IMR-90 (cell line): ENCODE measurements at regions not wholly inside any gene's neighbourhood (a gene's known extent, or its start where the extent isn't known, plus 50 kb on each side); places are given as distances from the start of the nearest gene placed in this dataset.

Source experiments
- ATAC-seq: fragments of 200-7000 bp; cut with Tn5 transposase; 2 replicates; pipeline ENCODE4 v1.9.1; 2020; ENCODE audit warnings: low read depth, mild to moderate bottlenecking, moderate library complexity
- BruUV-seq: library from RNA; stranded (reverse); fragments of 400-500 nt; replicated peaks from 2 replicates; lab custom pipeline; 2021; lab: Mats Ljungman, UMichigan
- CTCF ChIA-PET: fragments of 300-600 bp; formaldehyde crosslinking; extraction: SDS; loops from one replicate; lab custom pipeline; 2021; ENCODE audit warnings: antibody characterized with exemption; lab: Yijun Ruan, JAX
- POLR2A ChIA-PET: fragments of 300-600 bp; sonication (Branson Sonifier 250); formaldehyde crosslinking; loops from one replicate; lab custom pipeline; 2022; ENCODE audit warnings: antibody characterized with exemption; ENCODE audit not compliant: unreplicated experiment; lab: Charles Lee
- DNase-seq: peaks from one replicate; pipeline ENCODE4 v3.0.0; 2013
- H2AFZ ChIP-seq: replicated peaks from 2 replicates; pipeline ENCODE3; 2013; ENCODE audit warnings: low read length, mild to moderate bottlenecking; ENCODE audit not compliant: poor library complexity
- H2AK5ac ChIP-seq: 2 replicates; pipeline ENCODE4 v1.6.1; 2013; ENCODE audit warnings: low read depth, low read length, inconsistent platforms
- H2AK9ac ChIP-seq: replicated peaks from 2 replicates; pipeline ENCODE3; 2013; ENCODE audit warnings: mild to moderate bottlenecking, low read depth, low read length, moderate library complexity; ENCODE audit not compliant: poor library complexity
- H2BK120ac ChIP-seq: 2 replicates; pipeline ENCODE4 v1.6.1; 2013; ENCODE audit warnings: low read depth, low read length, inconsistent platforms
- H2BK15ac ChIP-seq: 3 replicates; pipeline ENCODE4 v1.6.1; 2013; ENCODE audit warnings: low read depth, low read length, inconsistent platforms
- H2BK20ac ChIP-seq: 2 replicates; pipeline ENCODE4 v1.6.1; 2013; ENCODE audit warnings: low read depth, mild to moderate bottlenecking, inconsistent platforms, low read length, moderate library complexity
- H2BK5ac ChIP-seq: 2 replicates; pipeline ENCODE4 v1.6.1; 2013; ENCODE audit warnings: mild to moderate bottlenecking, low read depth, low read length, inconsistent platforms; ENCODE audit not compliant: poor library complexity, severe bottlenecking
- H3K14ac ChIP-seq: replicated peaks from 2 replicates; pipeline ENCODE4 v1.6.1; 2013; ENCODE audit warnings: low read depth, low read length, inconsistent platforms
- H3K18ac ChIP-seq: 2 replicates; pipeline ENCODE4 v1.6.1; 2013; ENCODE audit warnings: low read depth, low read length, control low read depth
- H3K23ac ChIP-seq: 2 replicates; pipeline ENCODE4 v1.6.1; 2013; ENCODE audit warnings: low read depth, low read length, inconsistent platforms
- H3K27ac ChIP-seq: 2 replicates; pipeline ENCODE4 v1.5.1; 2013; ENCODE audit warnings: mild to moderate bottlenecking, control low read depth, low read length; ENCODE audit not compliant: insufficient read depth
- H3K27me3 ChIP-seq: 2 replicates; pipeline ENCODE4 v1.6.1; 2013; ENCODE audit warnings: low read length; ENCODE audit not compliant: control insufficient read depth, insufficient read depth
- H3K36me3 ChIP-seq: 2 replicates; pipeline ENCODE4 v1.6.1; 2013; ENCODE audit warnings: low read length, mixed read lengths; ENCODE audit not compliant: control insufficient read depth, insufficient read depth
- H3K4ac ChIP-seq: 2 replicates; pipeline ENCODE4 v1.6.1; 2013; ENCODE audit warnings: low read depth, low read length, inconsistent platforms
- H3K4me1 ChIP-seq: 2 replicates; pipeline ENCODE4 v1.6.1; 2013; ENCODE audit warnings: low read length, mixed read lengths; ENCODE audit not compliant: control insufficient read depth, insufficient read depth
- H3K4me2 ChIP-seq: 2 replicates; pipeline ENCODE4 v1.6.1; 2013; ENCODE audit warnings: low read depth, mild to moderate bottlenecking, control low read depth, low read length, moderate library complexity
- H3K4me3 ChIP-seq: 2 replicates; pipeline ENCODE4 v1.5.1; 2013; ENCODE audit warnings: low read depth, mild to moderate bottlenecking, control low read depth, low read length, moderate library complexity; ENCODE audit not compliant: insufficient read depth
- H3K56ac ChIP-seq: 2 replicates; pipeline ENCODE4 v1.6.1; 2013; ENCODE audit warnings: low read length, inconsistent platforms; ENCODE audit not compliant: insufficient read depth; ENCODE audit errors: extremely low read depth
- H3K79me1 ChIP-seq, 2 experiments: 2 replicates each; pipeline ENCODE4 v1.6.1; 2013; ENCODE audit warnings: low read length in 2 of 2, inconsistent platforms in 1 of 2, low read depth in 1 of 2
- H3K9ac ChIP-seq: 2 replicates; pipeline ENCODE4 v1.6.1; 2013; ENCODE audit warnings: low read depth, low read length, control low read depth
- H3K9me1 ChIP-seq: 2 replicates; pipeline ENCODE4 v1.6.1; 2013; ENCODE audit warnings: low read length, inconsistent platforms; ENCODE audit not compliant: insufficient read depth
- H3K9me3 ChIP-seq: 2 replicates; pipeline ENCODE4 v1.6.1; 2013; ENCODE audit warnings: low read length; ENCODE audit not compliant: control insufficient read depth, insufficient read depth
- H4K20me1 ChIP-seq: 2 replicates; pipeline ENCODE4 v1.6.1; 2013; ENCODE audit warnings: low read length, inconsistent platforms; ENCODE audit not compliant: insufficient read depth
- H4K5ac ChIP-seq: 2 replicates; pipeline ENCODE4 v1.6.1; 2013; ENCODE audit warnings: mild to moderate bottlenecking, low read depth, low read length, control low read depth
- H4K8ac ChIP-seq, 2 experiments: 2 replicates each; pipeline ENCODE4 v1.6.1; 2013; ENCODE audit warnings: low read depth in 2 of 2, low read length in 2 of 2, control low read depth in 1 of 2, inconsistent platforms in 1 of 2
- H4K91ac ChIP-seq: 2 replicates; pipeline ENCODE4 v1.6.1; 2013; ENCODE audit warnings: low read depth, low read length, inconsistent platforms; ENCODE audit not compliant: insufficient read depth
- BHLHE40 ChIP-seq: fragments of 150-350 bp; IDR thresholded peaks from 2 replicates; pipeline ENCODE4 v1.6.1; 2016; ENCODE audit warnings: mild to moderate bottlenecking, low read depth, low read length
- CEBPB ChIP-seq: IDR thresholded peaks from 2 replicates; pipeline ENCODE4 v1.6.1; 2012; ENCODE audit warnings: low read depth, low read length, improper control_type of control experiment
- CHD1 ChIP-seq: IDR thresholded peaks from 2 replicates; pipeline ENCODE4 v1.6.1; 2012; ENCODE audit warnings: low read depth, low read length, improper control_type of control experiment
- FOS ChIP-seq: fragments of 150-350 bp; IDR thresholded peaks from 2 replicates; pipeline ENCODE4 v1.6.1; 2016; ENCODE audit warnings: low read depth, low read length
- MAFK ChIP-seq: IDR thresholded peaks from 2 replicates; pipeline ENCODE4 v1.6.1; 2012; ENCODE audit warnings: low read depth, low read length, improper control_type of control experiment
- MAZ ChIP-seq: IDR thresholded peaks from 2 replicates; pipeline ENCODE4 v1.6.1; 2012; ENCODE audit warnings: low read depth, mild to moderate bottlenecking, low read length, improper control_type of control experiment, moderate library complexity, borderline replicate concordance
- MXI1 ChIP-seq: IDR thresholded peaks from 2 replicates; pipeline ENCODE4 v1.6.1; 2012; ENCODE audit warnings: low read depth, mild to moderate bottlenecking, low read length, moderate library complexity, borderline replicate concordance
- NFE2L2 ChIP-seq: fragments of 150-350 bp; IDR thresholded peaks from 2 replicates; pipeline ENCODE4 v1.6.1; 2016; ENCODE audit warnings: low read depth, mild to moderate bottlenecking, low read length
- POLR2A ChIP-seq: IDR thresholded peaks from 2 replicates; pipeline ENCODE4 v1.6.1; 2012; ENCODE audit warnings: mild to moderate bottlenecking, low read depth, low read length
- RAD21 ChIP-seq: IDR thresholded peaks from 2 replicates; pipeline ENCODE4 v1.6.1; 2012; ENCODE audit warnings: low read length, improper control_type of control experiment
- RCOR1 ChIP-seq: IDR thresholded peaks from 2 replicates; pipeline ENCODE4 v1.6.1; 2012; ENCODE audit warnings: mild to moderate bottlenecking, low read length, improper control_type of control experiment; ENCODE audit not compliant: insufficient replicate concordance
- RFX5 ChIP-seq: IDR thresholded peaks from 2 replicates; pipeline ENCODE4 v1.8.0; 2012; ENCODE audit warnings: low read depth, mild to moderate bottlenecking, low read length, moderate library complexity
- SMC3 ChIP-seq: fragments of 150-350 bp; IDR thresholded peaks from 2 replicates; pipeline ENCODE4 v1.6.1; 2016; ENCODE audit warnings: low read depth, mild to moderate bottlenecking, antibody characterized with exemption, low read length, moderate library complexity
- WGBS, 2 experiments: methylation state at CpG; one replicate each; pipeline versions ENCODE4 v1.1.5 to v1.1.7; 2013; ENCODE audit warnings: missing lambda C conversion rate in 2 of 2; ENCODE audit not compliant: insufficient read length in 1 of 2; ENCODE audit errors: extremely low coverage in 2 of 2; 5-methylcytosine and 5-hydroxymethylcytosine counted together
- dilution Hi-C: fragments of 300-500 bp; cut with HindIII; formaldehyde crosslinking; loops from one replicate; pipeline ENCODE4 v1.14.3; 2018; ENCODE audit warnings: low sequenced_read_pairs; ENCODE audit not compliant: unreplicated experiment
- in situ Hi-C: fragments of 300-500 bp; cut with MboI; formaldehyde crosslinking; loops from 3 replicates; pipeline ENCODE4 v1.14.3; 2019; ENCODE audit warnings: low sequenced_read_pairs, inconsistent platforms, mixed read lengths
- intact Hi-C: fragments of 100-400 bp; cut with micrococcal nuclease; formaldehyde crosslinking; loops from 2 replicates; pipeline ENCODE4 v1.10.0; 2022
- TF ChIP-seq, protein P1 (sequence below): fragments of 150-350 bp; IDR thresholded peaks from 2 replicates; pipeline ENCODE4 v1.6.1; 2016; ENCODE audit warnings: low read depth, mild to moderate bottlenecking, low read length, moderate library complexity, borderline replicate concordance
- TF ChIP-seq, protein P2 (sequence below): conservative IDR thresholded peaks from 2 replicates; pipeline ENCODE4 v1.5.1; 2012; ENCODE audit warnings: mild to moderate bottlenecking, low read depth, low read length, improper control_type of control experiment
- TF ChIP-seq, protein P3 (sequence below): fragments of 150-350 bp; IDR thresholded peaks from 2 replicates; pipeline ENCODE4 v1.6.1; 2017; ENCODE audit warnings: mild to moderate bottlenecking, antibody characterized with exemption, low read length, low read depth

DNA sequence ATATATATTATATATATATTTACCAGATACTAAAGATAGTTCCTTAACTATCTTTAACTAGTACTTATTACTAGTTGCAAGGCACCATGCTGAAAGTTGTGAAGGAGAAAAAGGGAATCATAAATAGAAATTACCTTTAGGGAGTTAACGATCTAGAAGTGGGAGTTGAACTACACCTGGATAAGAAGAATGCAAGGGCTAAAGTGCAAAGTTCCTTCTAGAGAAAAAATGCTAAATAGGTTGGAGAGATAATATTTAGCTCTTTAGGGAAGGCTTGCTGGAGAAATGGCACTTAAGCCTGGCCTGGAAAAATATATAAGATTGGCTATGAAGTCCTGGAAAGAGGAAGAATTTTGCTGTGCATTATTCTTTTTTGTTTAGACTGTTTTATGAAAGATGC is 130.6 kb upstream of the IGSF10 start:
- no peak overlapping the region for H3K9ac ChIP-seq
- WGBS, 2 experiments, result 100% methylated on average over 1 of the region's 1 CpG; no CpG with 5 or more reads in 1 of the 2 experiments
- no peak overlapping the region for H2AK9ac ChIP-seq
- no peak overlapping the region for H4K5ac ChIP-seq
- in situ Hi-C loops (no loop called here), dilution Hi-C loops (no loop called here), intact Hi-C loops (no loop called here)
- no peak overlapping the region for H3K4me2 ChIP-seq
- no peak overlapping the region for H2AFZ ChIP-seq
- no peaks in the 10 kb centered on the region for H3K36me3 ChIP-seq
- no peak overlapping the region for H2BK5ac ChIP-seq
- no peak overlapping the region for H2AK5ac ChIP-seq
- H3K56ac ChIP-seq, result no peak overlapping the region
- no peak overlapping the region for H2BK120ac ChIP-seq
- POLR2A ChIA-PET, result no interaction called here
- no peak overlapping the region for H3K27ac ChIP-seq
- H4K8ac ChIP-seq, result no peak overlapping the region
- no peak overlapping the region for H3K18ac ChIP-seq
- no peak overlapping the region for H3K23ac ChIP-seq
- CTCF ChIA-PET, result no interaction called here
- no peak overlapping the region for H4K91ac ChIP-seq
- no peak for ATAC-seq
- H3K9me1 ChIP-seq, result no peaks in the 10 kb centered on the region; the same call in 1 of the 2 replicates
- TF ChIP-seq MAZ (no peak), POLR2A (no peak), RAD21 (no peak), SMC3 (no peak), RCOR1 (no peak), CHD1 (no peak), NFE2L2 (no peak), CEBPB (no peak), BHLHE40 (no peak), RFX5 (no peak), FOS (no peak), MAFK (no peak), MXI1 (no peak)
- TF ChIP-seq, protein P1, sequence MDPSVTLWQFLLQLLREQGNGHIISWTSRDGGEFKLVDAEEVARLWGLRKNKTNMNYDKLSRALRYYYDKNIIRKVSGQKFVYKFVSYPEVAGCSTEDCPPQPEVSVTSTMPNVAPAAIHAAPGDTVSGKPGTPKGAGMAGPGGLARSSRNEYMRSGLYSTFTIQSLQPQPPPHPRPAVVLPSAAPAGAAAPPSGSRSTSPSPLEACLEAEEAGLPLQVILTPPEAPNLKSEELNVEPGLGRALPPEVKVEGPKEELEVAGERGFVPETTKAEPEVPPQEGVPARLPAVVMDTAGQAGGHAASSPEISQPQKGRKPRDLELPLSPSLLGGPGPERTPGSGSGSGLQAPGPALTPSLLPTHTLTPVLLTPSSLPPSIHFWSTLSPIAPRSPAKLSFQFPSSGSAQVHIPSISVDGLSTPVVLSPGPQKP, result no peak
- TF ChIP-seq, protein P2, sequence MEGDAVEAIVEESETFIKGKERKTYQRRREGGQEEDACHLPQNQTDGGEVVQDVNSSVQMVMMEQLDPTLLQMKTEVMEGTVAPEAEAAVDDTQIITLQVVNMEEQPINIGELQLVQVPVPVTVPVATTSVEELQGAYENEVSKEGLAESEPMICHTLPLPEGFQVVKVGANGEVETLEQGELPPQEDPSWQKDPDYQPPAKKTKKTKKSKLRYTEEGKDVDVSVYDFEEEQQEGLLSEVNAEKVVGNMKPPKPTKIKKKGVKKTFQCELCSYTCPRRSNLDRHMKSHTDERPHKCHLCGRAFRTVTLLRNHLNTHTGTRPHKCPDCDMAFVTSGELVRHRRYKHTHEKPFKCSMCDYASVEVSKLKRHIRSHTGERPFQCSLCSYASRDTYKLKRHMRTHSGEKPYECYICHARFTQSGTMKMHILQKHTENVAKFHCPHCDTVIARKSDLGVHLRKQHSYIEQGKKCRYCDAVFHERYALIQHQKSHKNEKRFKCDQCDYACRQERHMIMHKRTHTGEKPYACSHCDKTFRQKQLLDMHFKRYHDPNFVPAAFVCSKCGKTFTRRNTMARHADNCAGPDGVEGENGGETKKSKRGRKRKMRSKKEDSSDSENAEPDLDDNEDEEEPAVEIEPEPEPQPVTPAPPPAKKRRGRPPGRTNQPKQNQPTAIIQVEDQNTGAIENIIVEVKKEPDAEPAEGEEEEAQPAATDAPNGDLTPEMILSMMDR, result no peak
- TF ChIP-seq, protein P3, sequence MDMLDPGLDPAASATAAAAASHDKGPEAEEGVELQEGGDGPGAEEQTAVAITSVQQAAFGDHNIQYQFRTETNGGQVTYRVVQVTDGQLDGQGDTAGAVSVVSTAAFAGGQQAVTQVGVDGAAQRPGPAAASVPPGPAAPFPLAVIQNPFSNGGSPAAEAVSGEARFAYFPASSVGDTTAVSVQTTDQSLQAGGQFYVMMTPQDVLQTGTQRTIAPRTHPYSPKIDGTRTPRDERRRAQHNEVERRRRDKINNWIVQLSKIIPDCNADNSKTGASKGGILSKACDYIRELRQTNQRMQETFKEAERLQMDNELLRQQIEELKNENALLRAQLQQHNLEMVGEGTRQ, result no peak
- no TSS peak for BruUV-seq
- H3K4ac ChIP-seq, result no peak overlapping the region
- H3K4me1 ChIP-seq, result no peaks in the 10 kb centered on the region
- no peak for DNase-seq
- no peak overlapping the region for H2BK20ac ChIP-seq
- H4K20me1 ChIP-seq, result no peaks in the 10 kb centered on the region
- H2BK15ac ChIP-seq, result no peak overlapping the region
- H3K9me3 ChIP-seq, result no peaks in the 10 kb centered on the region
- no peaks in the 10 kb centered on the region for H3K79me1 ChIP-seq
- no peak overlapping the region for H3K4me3 ChIP-seq
- H3K27me3 ChIP-seq, result no peaks in the 10 kb centered on the region
- H3K14ac ChIP-seq, result no peak overlapping the region
